Suprapubic skin (tissue), 4 donors: ENCODE measurements at regions not wholly inside any gene's neighbourhood (a gene's known extent, or its start where the extent isn't known, plus 50 kb on each side); places are given as distances from the start of the nearest gene placed in this dataset.
"Not testable (repeated sequence)": the region's sequence is repeated elsewhere in the genome, so short reads cannot be mapped to it uniquely, and the experiment has no call there.

Experiments used
- DNase-seq, 2 donors: peaks; one replicate each; pipeline ENCODE4 v3.0.0-alpha.2; 2019; ENCODE audit warnings: low spot score in 2 of 2
- H3K27ac ChIP-seq: fragments of 200-600 bp; sonication (generic); one replicate; pipeline ENCODE4 v1.5.1; 2019
- H3K27me3 ChIP-seq: fragments of 200-600 bp; sonication (generic); one replicate; pipeline ENCODE4 v1.5.1; 2019
- H3K36me3 ChIP-seq: fragments of 200-600 bp; sonication (generic); one replicate; pipeline ENCODE4 v1.5.1; 2019
- H3K4me1 ChIP-seq: fragments of 200-600 bp; sonication (generic); one replicate; pipeline ENCODE4 v1.5.1; 2019
- H3K4me3 ChIP-seq: fragments of 200-600 bp; sonication (generic); one replicate; pipeline ENCODE4 v1.5.1; 2019; ENCODE audit warnings: mild to moderate bottlenecking
- H3K9me3 ChIP-seq: fragments of 200-600 bp; sonication (generic); one replicate; pipeline ENCODE4 v1.5.1; 2019
- CTCF ChIP-seq, 2 donors: fragments of 200-600 bp in 1 of 2; fragments of 450-650 bp in 1 of 2; sonication (generic) in 1 of 2; IDR thresholded peaks; one replicate each; pipeline ENCODE4 v1.5.1; 2016 to 2019; ENCODE audit warnings: antibody characterized with exemption in 2 of 2, mild to moderate bottlenecking in 1 of 2, moderate library complexity in 1 of 2
- EP300 ChIP-seq: sonication (generic); formaldehyde crosslinking; IDR thresholded peaks from one replicate; pipeline ENCODE4 v1.6.1; 2017; ENCODE audit warnings: antibody characterized with exemption
- POLR2A ChIP-seq, 2 donors: fragments of 450-650 bp; IDR thresholded peaks; one replicate each; pipeline ENCODE4 v1.6.1; 2017; ENCODE audit warnings: antibody characterized with exemption in 2 of 2, mild to moderate bottlenecking in 2 of 2, moderate library complexity in 2 of 2
- POLR2AphosphoS5 ChIP-seq, 3 donors: sonication (generic); formaldehyde crosslinking; IDR thresholded peaks; one replicate each; pipeline ENCODE4 v1.6.1; 2017; ENCODE audit warnings: antibody characterized with exemption in 3 of 3
- WGBS: methylation state at CpG from one replicate; pipeline ENCODE4 v1.1.5; 2018; 5-methylcytosine and 5-hydroxymethylcytosine counted together

DNA sequence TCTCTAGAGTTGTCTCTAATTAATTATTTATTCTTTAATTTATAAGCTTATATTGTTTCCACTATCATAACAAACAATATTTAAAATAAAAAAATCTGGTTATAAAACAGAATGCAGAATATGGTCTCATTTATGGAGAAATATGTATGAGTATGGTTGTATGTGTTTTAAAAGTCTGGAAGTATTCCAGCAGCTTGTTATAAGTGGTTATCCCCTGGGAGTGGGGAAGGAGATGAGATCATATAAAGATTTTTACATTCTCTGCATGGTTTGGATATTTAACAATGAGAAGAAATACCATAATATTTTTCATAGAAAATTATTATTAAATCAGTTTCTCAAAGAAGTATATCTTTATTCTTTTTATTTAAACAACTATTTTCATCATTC lies 135.4 kb upstream of the MB21D2 start:
- Histone ChIP-seq H3K27me3 (no peaks in the 10 kb centered on the region), H3K27ac (no peak overlapping the region), H3K36me3 (no peaks in the 10 kb centered on the region), H3K9me3 (no peaks in the 10 kb centered on the region), H3K4me3 (no peak overlapping the region), H3K4me1 (no peaks in the 10 kb centered on the region)
- no peak for TF ChIP-seq EP300
- no peak for DNase-seq

DNA sequence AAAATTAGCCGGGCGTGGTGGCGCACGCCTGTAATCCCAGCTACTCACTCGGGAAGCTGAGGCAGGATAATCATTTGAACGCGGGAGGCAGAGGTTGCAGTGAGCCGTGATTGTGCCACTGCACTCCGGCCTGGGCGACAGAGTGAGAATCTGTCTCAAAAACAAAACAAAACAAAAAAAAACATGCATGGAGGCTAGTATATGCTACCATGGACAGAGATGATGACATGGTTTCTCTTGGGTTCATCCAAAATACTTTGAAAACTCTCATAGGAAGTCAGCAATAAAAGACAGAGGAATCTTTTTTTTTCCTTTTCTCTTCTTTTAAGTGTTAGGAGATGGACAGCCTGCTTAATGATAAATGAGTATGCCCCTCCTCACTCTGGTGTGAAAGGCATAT lies 137.7 kb upstream of the MB21D2 start:
- Histone ChIP-seq H3K4me3 (no peak overlapping the region), H3K36me3 (no peaks in the 10 kb centered on the region), H3K9me3 (no peaks in the 10 kb centered on the region), H3K4me1 (no peaks in the 10 kb centered on the region), H3K27ac (no peak overlapping the region), H3K27me3 (no peaks in the 10 kb centered on the region)
- TF ChIP-seq EP300 (no peak), POLR2A (IDR thresholded peaks at IDR 0.05) (no peak), POLR2AphosphoS5 (IDR thresholded peaks at IDR 0.05) (no peak), CTCF (IDR thresholded peaks at IDR 0.05) (no peak)
- DNase-seq, result no peak
- WGBS, result 60% methylated on average over 10 of the region's 10 CpGs

GRCh38 chr3:193057616-193058015 lies 140.0 kb upstream of the MB21D2 start:
- Histone ChIP-seq H3K27ac (no peak overlapping the region), H3K27me3 (no peaks in the 10 kb centered on the region), H3K36me3 (no peaks in the 10 kb centered on the region), H3K4me1 (no peaks in the 10 kb centered on the region), H3K9me3 (no peaks in the 10 kb centered on the region), H3K4me3 (no peak overlapping the region)
- no peak for TF ChIP-seq CTCF (IDR thresholded peaks at IDR 0.05)
- TF ChIP-seq EP300, result no peak
- 69% methylated on average over 2 of the region's 2 CpGs for WGBS
- DNase-seq, result no peak

GRCh38 chr3:193060748-193061546 lies 143.3 kb upstream of the MB21D2 start:
- H3K4me3 ChIP-seq, result no peak overlapping the region
- no peaks in the 10 kb centered on the region for H3K36me3 ChIP-seq
- H3K9me3 ChIP-seq, result no peaks in the 10 kb centered on the region
- no peak overlapping the region for H3K27ac ChIP-seq
- WGBS, result 84% methylated on average over 9 of the region's 9 CpGs
- H3K4me1 ChIP-seq, result no peaks in the 10 kb centered on the region
- TF ChIP-seq POLR2AphosphoS5 (IDR thresholded peaks at IDR 0.05) (no peak), CTCF (IDR thresholded peaks at IDR 0.05) (no peak), POLR2A (IDR thresholded peaks at IDR 0.05) (no peak), EP300 (no peak)
- DNase-seq, result no peak
- no peaks in the 10 kb centered on the region for H3K27me3 ChIP-seq

GRCh38 chr3:193068365-193068764 lies 150.7 kb upstream of the MB21D2 start:
- H3K27me3 ChIP-seq, result no peaks in the 10 kb centered on the region
- H3K9me3 ChIP-seq, result no peaks in the 10 kb centered on the region
- H3K4me1 ChIP-seq, result no peaks in the 10 kb centered on the region
- H3K4me3 ChIP-seq, result no peak overlapping the region
- no peak overlapping the region for H3K27ac ChIP-seq
- no peak for DNase-seq
- no peaks in the 10 kb centered on the region for H3K36me3 ChIP-seq
- WGBS, result 58% methylated on average over 2 of the region's 2 CpGs
- no peak for TF ChIP-seq CTCF (IDR thresholded peaks at IDR 0.05)
- TF ChIP-seq POLR2AphosphoS5 (IDR thresholded peaks at IDR 0.05), result no peak
- TF ChIP-seq EP300, result no peak
- TF ChIP-seq POLR2A (IDR thresholded peaks at IDR 0.05), result no peak

DNA sequence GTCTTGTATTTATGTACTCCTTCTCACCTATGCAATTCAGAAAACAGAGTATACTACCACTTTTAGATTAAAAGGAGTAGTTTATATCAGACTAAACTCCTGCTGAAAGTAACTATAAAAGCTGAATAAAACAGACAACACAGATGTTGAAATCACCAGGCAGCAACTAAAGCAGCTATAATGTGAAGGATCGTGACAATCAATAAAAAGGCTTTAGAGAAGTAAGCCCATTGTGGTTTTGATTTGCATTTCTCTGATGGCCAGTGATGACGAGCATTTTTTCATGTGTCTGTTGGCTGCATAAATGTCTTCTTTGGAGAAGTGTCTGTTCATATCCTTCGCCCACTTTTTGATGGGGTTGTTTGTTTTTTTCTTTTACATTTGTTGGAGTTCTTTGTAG lies 152.1 kb upstream of the MB21D2 start:
- H3K36me3 ChIP-seq, DNase-seq, H3K4me1 ChIP-seq, H3K4me3 ChIP-seq, H3K9me3 ChIP-seq, H3K27ac ChIP-seq, H3K27me3 ChIP-seq: not testable (repeated sequence)
- WGBS, result 72% methylated on average over 3 of the region's 3 CpGs
